ENCODE measurements at regions not wholly inside any gene's neighbourhood (a gene's known extent, or its start where the extent isn't known, plus 50 kb on each side); places are given as distances from the start of the nearest gene placed in this dataset.

DNA sequence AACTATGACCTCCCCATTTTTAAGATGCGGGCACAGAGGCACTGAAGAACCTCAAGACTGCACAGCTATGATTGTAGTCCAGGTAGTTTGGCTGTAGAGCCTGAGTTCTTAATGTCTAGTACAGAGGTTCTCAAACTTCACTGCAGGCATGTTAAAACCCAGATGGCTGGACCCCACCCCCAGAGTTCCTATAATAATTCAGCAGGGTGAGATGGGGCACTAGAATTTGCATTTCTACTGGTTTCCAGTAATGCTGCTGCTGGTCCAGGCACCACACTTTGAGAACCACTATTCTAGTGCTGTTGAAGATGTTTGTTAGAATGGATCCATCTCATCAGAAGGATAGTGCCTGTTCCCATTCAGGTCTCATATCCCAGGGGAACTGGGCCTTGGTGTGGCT is 274.9 kb downstream of the ABHD5 start:
- TF ChIP-seq, protein P1, sequence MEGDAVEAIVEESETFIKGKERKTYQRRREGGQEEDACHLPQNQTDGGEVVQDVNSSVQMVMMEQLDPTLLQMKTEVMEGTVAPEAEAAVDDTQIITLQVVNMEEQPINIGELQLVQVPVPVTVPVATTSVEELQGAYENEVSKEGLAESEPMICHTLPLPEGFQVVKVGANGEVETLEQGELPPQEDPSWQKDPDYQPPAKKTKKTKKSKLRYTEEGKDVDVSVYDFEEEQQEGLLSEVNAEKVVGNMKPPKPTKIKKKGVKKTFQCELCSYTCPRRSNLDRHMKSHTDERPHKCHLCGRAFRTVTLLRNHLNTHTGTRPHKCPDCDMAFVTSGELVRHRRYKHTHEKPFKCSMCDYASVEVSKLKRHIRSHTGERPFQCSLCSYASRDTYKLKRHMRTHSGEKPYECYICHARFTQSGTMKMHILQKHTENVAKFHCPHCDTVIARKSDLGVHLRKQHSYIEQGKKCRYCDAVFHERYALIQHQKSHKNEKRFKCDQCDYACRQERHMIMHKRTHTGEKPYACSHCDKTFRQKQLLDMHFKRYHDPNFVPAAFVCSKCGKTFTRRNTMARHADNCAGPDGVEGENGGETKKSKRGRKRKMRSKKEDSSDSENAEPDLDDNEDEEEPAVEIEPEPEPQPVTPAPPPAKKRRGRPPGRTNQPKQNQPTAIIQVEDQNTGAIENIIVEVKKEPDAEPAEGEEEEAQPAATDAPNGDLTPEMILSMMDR (conservative IDR thresholded peaks at IDR 0.05 in 1 of 2, IDR thresholded peaks at IDR 0.05 in 1 of 2; ENCODE audit: low read depth in 1 of 2, low read length in 2 of 2), result no peak
- TF ChIP-seq EZH2 (IDR thresholded peaks at IDR 0.05; ENCODE audit: low read length, missing control alignments), result no peak

Measured in fibroblast of lung (primary cell).